HEK293 (cell line): ENCODE measurements at regions not wholly inside any gene's neighbourhood (a gene's known extent, or its start where the extent isn't known, plus 50 kb on each side); places are given as distances from the start of the nearest gene placed in this dataset.

ENCODE experiments used
- BCL11A ChIP-seq: fragments of 450-650 bp; formaldehyde crosslinking; IDR thresholded peaks from 2 replicates; pipeline ENCODE4 v1.5.1; 2016; ENCODE audit warnings: low read depth, missing biosample characterization, missing genetic modification characterization
- ZNF121 ChIP-seq: fragments of 450-650 bp; formaldehyde crosslinking; IDR thresholded peaks from 2 replicates; pipeline ENCODE4 v1.5.1; 2016; ENCODE audit warnings: missing biosample characterization, missing genetic modification characterization
- TF ChIP-seq, protein P1 (sequence below): fragments of 450-650 bp; formaldehyde crosslinking; IDR thresholded peaks from 2 replicates; pipeline ENCODE4 v1.5.1; 2016; ENCODE audit warnings: missing biosample characterization, missing genetic modification characterization

DNA sequence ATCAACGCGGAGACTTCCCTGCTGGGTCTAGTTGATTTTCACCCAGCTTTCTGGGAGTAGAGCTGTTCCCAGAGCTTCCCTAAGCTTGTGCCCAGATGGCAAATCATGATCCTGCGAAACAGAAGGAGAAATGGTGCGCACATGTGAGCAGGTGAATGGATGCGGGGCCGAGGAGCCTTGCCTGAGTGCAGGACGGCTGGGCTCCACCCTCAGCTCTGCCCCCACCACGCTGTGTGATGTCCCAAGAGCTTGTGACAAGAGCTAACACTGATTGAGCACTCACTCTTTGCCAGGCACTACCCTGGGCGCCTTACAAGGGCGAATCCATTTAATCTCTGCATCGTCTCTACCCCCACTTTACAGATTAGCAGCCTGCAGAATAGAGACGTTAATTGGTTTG lies 162.7 kb upstream of the RPL38 start:
- TF ChIP-seq BCL11A (tag by site-specific recombination), result no peak
- no peak for TF ChIP-seq ZNF121 (tag by site-specific recombination)
- TF ChIP-seq, protein P1, sequence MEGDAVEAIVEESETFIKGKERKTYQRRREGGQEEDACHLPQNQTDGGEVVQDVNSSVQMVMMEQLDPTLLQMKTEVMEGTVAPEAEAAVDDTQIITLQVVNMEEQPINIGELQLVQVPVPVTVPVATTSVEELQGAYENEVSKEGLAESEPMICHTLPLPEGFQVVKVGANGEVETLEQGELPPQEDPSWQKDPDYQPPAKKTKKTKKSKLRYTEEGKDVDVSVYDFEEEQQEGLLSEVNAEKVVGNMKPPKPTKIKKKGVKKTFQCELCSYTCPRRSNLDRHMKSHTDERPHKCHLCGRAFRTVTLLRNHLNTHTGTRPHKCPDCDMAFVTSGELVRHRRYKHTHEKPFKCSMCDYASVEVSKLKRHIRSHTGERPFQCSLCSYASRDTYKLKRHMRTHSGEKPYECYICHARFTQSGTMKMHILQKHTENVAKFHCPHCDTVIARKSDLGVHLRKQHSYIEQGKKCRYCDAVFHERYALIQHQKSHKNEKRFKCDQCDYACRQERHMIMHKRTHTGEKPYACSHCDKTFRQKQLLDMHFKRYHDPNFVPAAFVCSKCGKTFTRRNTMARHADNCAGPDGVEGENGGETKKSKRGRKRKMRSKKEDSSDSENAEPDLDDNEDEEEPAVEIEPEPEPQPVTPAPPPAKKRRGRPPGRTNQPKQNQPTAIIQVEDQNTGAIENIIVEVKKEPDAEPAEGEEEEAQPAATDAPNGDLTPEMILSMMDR, result no peak
